IPS DF 6.9 (cell line): ENCODE measurements at regions not wholly inside any gene's neighbourhood (a gene's known extent, or its start where the extent isn't known, plus 50 kb on each side); places are given as distances from the start of the nearest gene placed in this dataset.

Source experiments
- DNase-seq: peaks from one replicate; pipeline ENCODE4 v3.0.0-alpha.2; 2013; ENCODE audit warnings: low read depth, low spot score
- H3K27ac ChIP-seq: one replicate; pipeline ENCODE4 v1.5.1; 2013; ENCODE audit warnings: low read length, control low read depth
- H3K27me3 ChIP-seq: 2 replicates; pipeline ENCODE4 v1.6.1; 2013; ENCODE audit warnings: mild to moderate bottlenecking, low read length; ENCODE audit not compliant: control insufficient read depth, insufficient read depth
- H3K36me3 ChIP-seq: 2 replicates; pipeline ENCODE4 v1.6.1; 2013; ENCODE audit warnings: low read length; ENCODE audit not compliant: control insufficient read depth, insufficient read depth
- H3K4me1 ChIP-seq: 2 replicates; pipeline ENCODE4 v1.6.1; 2013; ENCODE audit warnings: low read length; ENCODE audit not compliant: control insufficient read depth, insufficient read depth
- H3K4me3 ChIP-seq: 2 replicates; pipeline ENCODE4 v1.5.1; 2013; ENCODE audit warnings: mild to moderate bottlenecking, low read length
- H3K9me3 ChIP-seq: 2 replicates; pipeline ENCODE4 v1.6.1; 2013; ENCODE audit warnings: low read length, inconsistent platforms; ENCODE audit not compliant: control insufficient read depth, insufficient read depth
- WGBS: extraction: QIAGEN DNeasy Blood & Tissue Kit; methylation state at CpG from one replicate; pipeline ENCODE4 v1.1.7; 2013; ENCODE audit warnings: mixed read lengths, missing lambda C conversion rate; ENCODE audit not compliant: insufficient read length, insufficient coverage; 5-methylcytosine and 5-hydroxymethylcytosine counted together

DNA sequence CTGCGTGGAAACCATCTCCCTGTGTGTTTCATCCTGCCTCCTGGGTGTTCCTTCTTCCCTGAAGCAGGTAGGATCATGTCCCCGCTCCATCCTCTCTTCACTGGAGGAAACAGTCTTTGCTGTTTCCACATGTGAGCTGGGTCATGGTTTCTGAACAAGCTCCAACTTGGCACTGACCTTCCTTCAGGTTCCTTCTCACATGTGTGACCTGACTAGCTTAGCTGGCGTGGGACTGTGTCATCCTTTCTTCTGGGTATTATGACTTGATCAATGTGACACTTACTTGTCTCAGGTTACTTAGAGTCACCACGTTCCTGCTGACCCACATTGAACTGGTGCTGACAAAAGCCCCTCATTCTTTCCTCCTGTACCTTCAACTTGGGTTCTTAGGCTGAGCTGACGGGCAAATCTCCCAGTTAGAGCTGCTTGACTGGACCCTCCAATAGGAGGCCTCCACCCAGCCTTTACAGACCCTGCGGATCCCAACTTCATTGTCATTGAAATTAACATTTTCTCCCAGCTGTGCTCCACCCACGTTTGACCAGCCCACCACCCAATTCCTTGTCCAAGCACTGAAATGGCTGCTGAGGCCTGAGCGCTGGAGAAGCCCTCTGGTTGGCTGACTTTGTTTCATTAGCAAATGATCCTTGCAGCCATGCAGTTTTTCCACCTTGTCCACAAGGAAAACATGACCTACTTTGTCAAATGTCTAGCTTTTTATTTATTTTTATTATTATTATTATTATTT, 128.1 kb downstream of the DDX1 start:
- Histone ChIP-seq H3K27ac (no peak overlapping the region), H3K27me3 (no peaks in the 10 kb centered on the region), H3K4me3 (no peak overlapping the region), H3K4me1 (no peaks in the 10 kb centered on the region), H3K9me3 (no peaks in the 10 kb centered on the region), H3K36me3 (no peaks in the 10 kb centered on the region)
- WGBS, result no CpG with 5 or more reads among the region's 8 CpGs
- DNase-seq, result no peak

DNA sequence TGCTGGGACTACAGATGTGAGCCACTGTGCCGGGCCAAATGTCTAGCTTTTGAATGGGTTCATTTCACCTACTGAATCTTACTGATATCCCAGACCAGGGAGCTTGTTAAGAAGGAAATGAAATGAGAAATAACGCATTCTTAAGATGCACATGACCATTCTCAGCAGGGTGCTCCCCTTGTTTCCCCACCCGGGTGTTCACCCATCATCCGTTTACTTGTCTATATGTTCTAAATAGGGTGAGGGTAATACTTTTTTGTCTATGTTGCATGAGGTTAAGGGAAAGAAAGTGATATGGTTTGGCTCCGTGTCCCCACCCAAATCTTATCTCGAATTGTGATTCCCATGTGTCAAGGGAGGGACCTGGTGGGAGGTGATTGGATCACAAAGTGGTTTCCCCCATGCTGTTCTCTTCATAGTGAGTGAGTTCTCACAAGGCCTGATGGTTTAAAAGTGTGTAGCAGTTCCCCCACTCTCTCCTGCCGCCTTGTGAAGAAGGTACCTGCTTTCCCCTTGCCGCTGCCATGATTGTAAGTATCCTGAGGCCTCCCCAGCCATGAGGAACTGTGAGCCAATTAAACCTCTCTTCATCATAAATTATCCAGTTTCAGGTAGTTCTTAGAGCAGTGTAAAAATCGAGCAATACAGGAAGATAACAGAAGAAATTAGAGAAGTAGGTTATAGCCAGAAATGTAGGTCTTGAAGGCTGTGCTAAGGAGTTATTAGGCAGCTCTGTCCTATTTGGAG, 129.1 kb downstream of the DDX1 start:
- H3K4me3 ChIP-seq, result no peak overlapping the region
- no peaks in the 10 kb centered on the region for H3K4me1 ChIP-seq
- no peaks in the 10 kb centered on the region for H3K36me3 ChIP-seq
- DNase-seq, result no peak
- no peaks in the 10 kb centered on the region for H3K27me3 ChIP-seq
- H3K27ac ChIP-seq, result no peak overlapping the region
- H3K9me3 ChIP-seq, result no peaks in the 10 kb centered on the region
- WGBS, result no CpG with 5 or more reads among the region's 9 CpGs

DNA sequence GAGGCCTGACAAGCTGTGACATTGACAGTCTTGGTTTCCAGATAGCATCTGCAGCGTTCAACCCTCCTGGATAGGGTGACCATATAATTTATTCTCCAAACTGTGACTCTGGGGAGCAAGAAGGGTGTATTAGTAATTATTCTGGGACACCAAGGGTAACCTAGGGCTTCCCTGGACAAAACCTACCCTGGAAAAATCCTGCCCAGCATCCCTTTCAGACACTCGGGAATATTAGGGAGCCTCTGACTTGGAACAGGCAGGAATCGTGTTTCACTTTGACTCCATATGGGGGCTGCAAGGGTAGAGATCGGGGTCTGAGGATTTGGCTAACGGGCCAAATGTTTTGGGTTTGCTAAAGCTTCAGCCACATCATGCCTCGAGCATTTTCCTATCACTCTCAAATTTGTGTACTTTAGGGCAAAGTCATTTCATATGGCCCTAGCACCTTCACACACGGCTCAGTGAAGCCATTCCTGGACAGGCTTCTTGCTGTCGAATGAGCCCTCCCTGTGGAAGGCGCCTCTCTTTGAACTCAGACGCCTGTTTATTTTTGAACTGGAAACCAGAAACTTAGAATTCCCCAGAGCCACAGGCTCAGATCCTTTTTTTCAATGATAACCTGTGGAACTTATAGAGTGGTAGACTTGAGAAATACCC, 129.9 kb downstream of the DDX1 start:
- Histone ChIP-seq H3K36me3 (no peaks in the 10 kb centered on the region), H3K4me1 (no peaks in the 10 kb centered on the region), H3K9me3 (no peaks in the 10 kb centered on the region), H3K27me3 (no peaks in the 10 kb centered on the region), H3K27ac (no peak overlapping the region), H3K4me3 (no peak overlapping the region)
- no peak for DNase-seq
- no CpG with 5 or more reads among the region's 10 CpGs for WGBS

DNA sequence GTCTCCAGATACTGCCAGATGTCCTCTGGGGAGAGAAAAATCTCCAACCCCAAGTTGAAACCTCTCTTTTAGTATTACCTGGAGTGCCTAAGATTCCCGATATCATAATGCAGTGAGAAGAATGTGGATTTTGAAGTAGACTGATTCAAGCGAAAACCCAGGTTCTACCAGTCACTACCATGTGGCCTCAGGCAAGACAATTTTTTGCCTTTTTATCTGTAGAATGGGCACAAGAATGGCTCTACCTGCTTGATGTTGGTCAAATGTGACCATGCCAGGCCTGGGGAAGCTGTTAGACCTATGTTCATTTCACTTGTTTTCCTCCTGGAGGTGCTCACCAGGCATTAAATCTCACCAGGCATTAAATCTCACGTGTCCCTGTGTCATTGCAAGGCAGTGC, 131.3 kb downstream of the DDX1 start:
- WGBS, result no CpG with 5 or more reads among the region's 3 CpGs

DNA sequence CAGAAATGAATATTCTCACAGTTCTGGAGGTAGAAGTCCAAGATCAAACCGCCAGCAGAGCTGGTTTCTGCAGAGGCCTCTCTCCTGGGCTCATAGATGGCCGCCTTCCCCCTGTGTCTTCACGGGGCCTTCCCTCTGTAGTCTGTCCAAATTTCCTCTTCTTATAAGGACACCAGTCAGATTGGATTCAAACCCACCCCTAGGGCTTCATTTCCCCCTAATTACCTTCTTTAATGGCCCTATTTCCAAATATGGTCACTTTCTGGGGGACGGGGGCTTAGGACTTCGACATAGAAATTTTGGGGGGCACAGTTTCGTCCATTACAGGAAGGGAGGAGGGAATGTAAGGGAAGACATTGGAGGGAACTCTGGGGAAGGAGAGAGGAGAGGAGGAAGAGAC, 132.6 kb downstream of the DDX1 start:
- H3K27me3 ChIP-seq, result no peaks in the 10 kb centered on the region
- no peaks in the 10 kb centered on the region for H3K36me3 ChIP-seq
- no peak for DNase-seq
- H3K4me1 ChIP-seq, result no peaks in the 10 kb centered on the region
- WGBS, result no CpG with 5 or more reads among the region's 6 CpGs
- H3K9me3 ChIP-seq, result no peaks in the 10 kb centered on the region
- no peak overlapping the region for H3K27ac ChIP-seq
- H3K4me3 ChIP-seq, result no peak overlapping the region

More for the DNA sequence above, 131.3 kb downstream of the DDX1 start:
- Histone ChIP-seq H3K27me3 (no peaks in the 10 kb centered on the region), H3K27ac (no peak overlapping the region), H3K4me3 (no peak overlapping the region), H3K4me1 (no peaks in the 10 kb centered on the region), H3K9me3 (no peaks in the 10 kb centered on the region), H3K36me3 (no peaks in the 10 kb centered on the region)
- no peak for DNase-seq

DNA sequence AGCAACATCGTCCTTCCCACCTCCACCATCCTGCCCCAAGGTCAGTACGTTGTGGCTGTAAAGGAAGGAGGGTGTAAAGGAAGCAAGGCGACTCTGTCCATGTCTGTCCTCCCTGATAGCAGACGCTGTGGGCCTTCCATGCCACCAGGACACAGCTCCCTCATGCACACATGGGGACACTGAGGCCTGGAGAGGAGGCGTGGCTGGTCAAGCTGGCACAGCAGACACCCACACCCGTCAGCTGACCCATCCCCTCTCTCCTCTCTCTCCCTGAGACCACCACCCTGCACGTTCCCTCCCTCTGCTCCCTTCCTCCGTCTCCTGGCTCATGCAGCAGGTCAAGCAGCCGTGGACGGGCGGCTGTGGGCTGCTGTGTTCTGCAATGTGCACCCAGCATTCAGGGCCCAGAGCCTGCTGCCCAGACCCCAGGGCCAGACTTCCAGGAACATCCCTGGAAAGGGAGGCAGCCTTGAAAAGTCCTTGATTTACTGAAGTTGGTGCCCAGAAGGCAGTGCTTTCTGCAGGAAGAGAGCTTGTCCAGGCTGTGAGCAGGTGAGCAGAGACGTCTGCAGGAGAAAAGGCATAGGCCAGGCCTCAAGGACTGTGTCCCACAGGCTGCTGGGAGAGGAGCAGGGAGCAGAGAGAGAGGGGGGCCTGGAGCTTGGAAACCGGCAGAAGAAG, 133.6 kb downstream of the DDX1 start:
- no peak overlapping the region for H3K4me3 ChIP-seq
- H3K36me3 ChIP-seq, result no peaks in the 10 kb centered on the region
- WGBS, result no CpG with 5 or more reads among the region's 13 CpGs
- H3K9me3 ChIP-seq, result no peaks in the 10 kb centered on the region
- H3K27ac ChIP-seq, result no peak overlapping the region
- no peak for DNase-seq
- H3K4me1 ChIP-seq, result no peaks in the 10 kb centered on the region
- no peaks in the 10 kb centered on the region for H3K27me3 ChIP-seq

DNA sequence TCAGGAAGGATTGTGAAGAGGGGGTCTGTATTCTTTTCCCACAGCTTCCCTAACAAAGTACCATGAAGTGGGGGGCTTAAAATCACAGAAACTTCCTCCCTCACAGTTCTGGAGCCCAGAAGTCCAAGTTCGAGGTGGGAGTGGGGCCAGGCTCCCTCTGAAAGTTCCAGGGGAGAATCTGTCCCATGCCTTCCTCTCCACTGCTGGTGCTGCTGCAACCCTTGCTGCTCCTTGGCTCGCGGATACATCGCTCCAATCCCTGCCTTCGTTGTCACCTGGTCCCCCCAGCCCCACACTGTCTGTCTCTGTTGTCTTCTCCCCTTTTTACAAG, 134.1 kb downstream of the DDX1 start:
- Histone ChIP-seq H3K4me3 (no peak overlapping the region), H3K9me3 (no peaks in the 10 kb centered on the region), H3K36me3 (no peaks in the 10 kb centered on the region), H3K27ac (no peak overlapping the region), H3K27me3 (no peaks in the 10 kb centered on the region), H3K4me1 (no peaks in the 10 kb centered on the region)
- WGBS, result no CpG with 5 or more reads among the region's 5 CpGs
- no peak for DNase-seq

DNA sequence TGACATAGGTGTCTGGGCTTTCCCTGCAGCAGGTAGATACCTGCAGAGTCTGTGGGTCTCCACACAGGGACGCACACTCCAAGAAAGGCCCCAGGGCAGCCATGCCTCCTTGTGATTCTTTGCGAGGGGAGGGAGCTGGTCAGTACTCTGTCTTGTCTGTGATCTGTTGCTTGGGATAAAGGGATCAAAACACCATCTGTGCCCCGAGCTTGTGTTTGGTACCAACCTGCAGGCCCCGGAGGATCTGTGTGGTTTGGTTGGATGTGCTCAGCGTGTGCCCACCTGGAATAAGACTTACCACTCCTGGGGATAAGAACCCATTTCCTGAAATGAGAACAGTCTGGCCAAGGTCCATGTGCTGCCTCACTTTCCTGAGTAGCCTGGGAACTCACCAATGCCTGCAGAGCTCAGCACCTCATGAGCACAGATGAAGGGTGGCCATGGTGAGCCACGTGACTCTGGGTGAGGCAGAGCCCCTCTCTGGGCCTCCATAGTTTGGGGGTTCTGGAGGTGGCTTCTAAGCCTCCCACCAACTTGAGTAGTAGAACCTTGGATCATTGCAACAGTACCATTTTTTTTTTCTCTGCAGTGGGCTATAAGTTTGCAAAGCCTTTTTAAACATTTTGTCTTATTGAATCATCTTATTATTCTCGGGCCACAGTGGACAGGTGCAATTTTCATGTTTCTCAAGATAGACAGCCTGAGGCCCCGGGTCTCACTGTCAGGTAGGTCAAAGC, 134.8 kb downstream of the DDX1 start:
- Histone ChIP-seq H3K27me3 (no peaks in the 10 kb centered on the region), H3K4me3 (no peak overlapping the region), H3K4me1 (no peaks in the 10 kb centered on the region), H3K27ac (no peak overlapping the region), H3K9me3 (no peaks in the 10 kb centered on the region), H3K36me3 (no peaks in the 10 kb centered on the region)
- DNase-seq, result no peak
- WGBS, result no CpG with 5 or more reads among the region's 8 CpGs

DNA sequence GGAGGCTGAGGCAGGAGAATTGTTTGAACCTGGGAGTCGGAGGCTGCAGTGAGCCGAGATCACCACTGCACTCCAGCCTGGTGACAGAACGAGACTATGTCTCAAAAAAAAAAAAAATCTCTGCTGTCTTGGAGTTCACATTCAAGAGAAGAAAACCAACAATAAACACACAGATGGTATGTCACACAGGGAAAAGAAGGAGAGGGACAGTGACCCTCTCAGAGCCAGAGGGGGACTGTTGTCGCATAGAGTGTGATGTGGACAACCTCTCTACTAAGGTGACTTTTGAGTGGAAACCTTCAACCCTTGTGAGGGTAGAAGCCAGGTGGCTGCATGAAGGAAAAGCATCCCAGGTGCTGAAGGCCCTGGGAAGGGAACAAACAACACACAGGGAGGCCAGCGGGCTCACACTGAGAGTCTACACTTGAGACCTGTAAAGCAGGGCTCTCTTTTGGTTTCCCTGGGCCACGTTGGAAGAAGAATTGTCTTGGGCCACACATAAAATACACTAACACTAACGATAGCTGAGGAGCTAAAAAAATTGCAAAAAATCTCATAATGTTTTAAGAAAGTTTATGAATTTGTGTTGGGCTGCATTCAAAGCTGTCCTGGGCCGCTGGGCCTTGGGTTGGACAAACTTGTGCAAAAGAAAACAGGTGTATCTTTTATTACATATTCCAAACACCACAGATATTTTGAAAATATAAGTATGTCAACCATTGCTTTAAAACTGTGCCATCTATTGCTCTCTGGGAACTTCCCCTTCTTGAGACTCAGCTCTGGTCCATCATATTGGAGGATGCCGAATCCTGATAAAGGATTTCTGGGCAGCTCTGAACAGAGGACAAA, 136.0 kb downstream of the DDX1 start:
- WGBS, result no CpG with 5 or more reads among the region's 9 CpGs
- Histone ChIP-seq H3K9me3 (no peaks in the 10 kb centered on the region), H3K36me3 (no peaks in the 10 kb centered on the region), H3K4me3 (no peak overlapping the region), H3K27me3 (no peaks in the 10 kb centered on the region), H3K27ac (no peak overlapping the region), H3K4me1 (no peaks in the 10 kb centered on the region)
- DNase-seq, result no peak
